Right lobe of liver (tissue), 4 donors: ENCODE measurements at regions not wholly inside any gene's neighbourhood (a gene's known extent, or its start where the extent isn't known, plus 50 kb on each side); places are given as distances from the start of the nearest gene placed in this dataset.

Experiments used
- POLR2A ChIP-seq: fragments of 450-650 bp; IDR thresholded peaks from one replicate; pipeline ENCODE4 v1.6.1; 2017; ENCODE audit warnings: antibody characterized with exemption, mild to moderate bottlenecking
- TF ChIP-seq, protein P1 (sequence below), 4 donors: fragments of 200-600 bp in 3 of 4; fragments of 450-650 bp in 1 of 4; IDR thresholded peaks; one replicate each; pipeline versions ENCODE4 v1.5.1 to v1.8.0; 2016 to 2022; ENCODE audit warnings: antibody characterized with exemption in 4 of 4, mild to moderate bottlenecking in 2 of 4
- donor health status: DM: no; HTN: no; CAD: no.
- donor health status: DM: no; HTN: no; CAD: no.
- donor health status: DM: no; HTN: yes; CAD: no.

DNA sequence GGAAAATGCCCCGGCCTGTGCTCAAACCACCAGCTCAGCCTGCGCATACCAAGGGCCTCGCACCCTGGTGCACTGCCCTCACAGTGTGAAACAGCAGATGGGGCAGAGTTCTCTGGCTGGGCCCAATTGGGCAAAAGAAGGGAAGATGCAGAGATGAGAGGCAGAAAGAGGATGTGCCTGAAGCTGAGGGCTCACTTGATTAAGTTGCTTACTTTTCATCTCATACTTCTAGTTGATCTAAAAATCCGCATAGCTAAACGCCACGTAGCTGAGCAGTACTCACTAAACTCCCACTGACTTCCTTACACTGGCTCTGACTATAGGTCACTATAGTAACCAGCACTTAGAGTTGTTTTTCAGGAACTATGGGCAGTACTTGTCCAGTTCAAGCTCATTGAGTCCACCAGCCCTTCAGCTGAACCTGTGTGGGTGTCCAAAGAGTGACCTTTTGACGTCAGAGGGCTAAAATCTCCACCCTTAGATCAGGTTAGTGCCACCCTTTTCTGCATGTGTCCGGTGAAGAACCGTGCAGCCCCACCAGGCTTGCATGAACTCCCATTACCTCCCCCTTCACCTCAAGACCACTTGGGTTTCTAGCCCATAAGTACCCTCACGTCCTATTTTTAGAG, 215.2 kb downstream of the AUH start:
- TF ChIP-seq, protein P1, sequence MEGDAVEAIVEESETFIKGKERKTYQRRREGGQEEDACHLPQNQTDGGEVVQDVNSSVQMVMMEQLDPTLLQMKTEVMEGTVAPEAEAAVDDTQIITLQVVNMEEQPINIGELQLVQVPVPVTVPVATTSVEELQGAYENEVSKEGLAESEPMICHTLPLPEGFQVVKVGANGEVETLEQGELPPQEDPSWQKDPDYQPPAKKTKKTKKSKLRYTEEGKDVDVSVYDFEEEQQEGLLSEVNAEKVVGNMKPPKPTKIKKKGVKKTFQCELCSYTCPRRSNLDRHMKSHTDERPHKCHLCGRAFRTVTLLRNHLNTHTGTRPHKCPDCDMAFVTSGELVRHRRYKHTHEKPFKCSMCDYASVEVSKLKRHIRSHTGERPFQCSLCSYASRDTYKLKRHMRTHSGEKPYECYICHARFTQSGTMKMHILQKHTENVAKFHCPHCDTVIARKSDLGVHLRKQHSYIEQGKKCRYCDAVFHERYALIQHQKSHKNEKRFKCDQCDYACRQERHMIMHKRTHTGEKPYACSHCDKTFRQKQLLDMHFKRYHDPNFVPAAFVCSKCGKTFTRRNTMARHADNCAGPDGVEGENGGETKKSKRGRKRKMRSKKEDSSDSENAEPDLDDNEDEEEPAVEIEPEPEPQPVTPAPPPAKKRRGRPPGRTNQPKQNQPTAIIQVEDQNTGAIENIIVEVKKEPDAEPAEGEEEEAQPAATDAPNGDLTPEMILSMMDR (IDR thresholded peaks at IDR 0.05): no peak
- TF ChIP-seq POLR2A: no peak
